ENCODE measurements at regions not wholly inside any gene's neighbourhood (a gene's known extent, or its start where the extent isn't known, plus 50 kb on each side); places are given as distances from the start of the nearest gene placed in this dataset.

GRCh38 chr2:44077942-44078511 is 82.2 kb upstream of the LRPPRC start:
- Histone ChIP-seq H3K4me2 (ENCODE audit: insufficient read depth, insufficient read length, low read length) (no peak overlapping the region), H3K9me3 (ENCODE audit: control insufficient read depth, low read depth, low read length) (no peaks in the 10 kb centered on the region), H4K20me1 (ENCODE audit: control insufficient read depth, insufficient read depth, insufficient read length) (no peaks in the 10 kb centered on the region), H3K4me1 (ENCODE audit: insufficient read depth, low read length) (no peaks in the 10 kb centered on the region), H3K79me2 (ENCODE audit: insufficient read depth, low read length) (no peaks in the 10 kb centered on the region), H4K5ac (ENCODE audit: insufficient read length, low read depth, low read length) (no peak overlapping the region), H3K14ac (ENCODE audit: insufficient read depth, low read length) (no peak overlapping the region), H3T11ph (ENCODE audit: low read length) (no peak overlapping the region), H3K27me3 (ENCODE audit: insufficient read depth, low read length) (no peaks in the 10 kb centered on the region), H3K79me1 (ENCODE audit: insufficient read depth, low read depth, low read length, poor library complexity, severe bottlenecking) (no peaks in the 10 kb centered on the region), H2BK120ac (ENCODE audit: low read depth, low read length, poor library complexity, severe bottlenecking) (no peak overlapping the region), H3K27ac (ENCODE audit: insufficient read length, low read depth, low read length) (no peak overlapping the region), H4K91ac (ENCODE audit: insufficient read length, low read depth, low read length) (no peak overlapping the region), H3K23me2 (ENCODE audit: insufficient read length, low read depth, low read length, poor library complexity, severe bottlenecking) (no peaks in the 10 kb centered on the region), H2AK5ac (ENCODE audit: insufficient read length, low read length) (no peak overlapping the region), H3K56ac (ENCODE audit: insufficient read length, low read depth, low read length) (no peak overlapping the region), H3K23ac (ENCODE audit: insufficient read length, low read depth, low read length) (no peak overlapping the region), H4K8ac (replicated peaks; ENCODE audit: insufficient read length, low read depth, low read length) (no peak overlapping the region), H2BK20ac (ENCODE audit: low read depth, low read length, poor library complexity, severe bottlenecking) (no peak overlapping the region), H2AFZ (ENCODE audit: low read length) (no peak overlapping the region), H3K9ac (ENCODE audit: extremely low read depth, insufficient read length, low read length) (no peak overlapping the region), H2BK15ac (ENCODE audit: low read depth, low read length) (no peak overlapping the region), H2BK12ac (ENCODE audit: insufficient read length, low read depth, low read length) (no peak overlapping the region), H2BK5ac (ENCODE audit: insufficient read length, low read length) (no peak overlapping the region), H3K18ac (ENCODE audit: insufficient read length, low read depth, low read length) (no peak overlapping the region), H3K4ac (ENCODE audit: low read depth, low read length) (no peak overlapping the region)
- no peaks in the 10 kb centered on the region; a peak in 1 of 4 replicates for H3K4me1 Mint-ChIP-seq
- DNase-seq: no peak
- no peak overlapping the region for H3K4me3 Mint-ChIP-seq
- H3K27me3 Mint-ChIP-seq (ENCODE audit: low read depth): no peaks in the 10 kb centered on the region
- no peak for TF ChIP-seq CTCF (conservative IDR thresholded peaks at IDR 0.05)
- H3K27ac Mint-ChIP-seq: no peak overlapping the region
- H3K9me3 Mint-ChIP-seq: no peaks in the 10 kb centered on the region
- H3K36me3 Mint-ChIP-seq (ENCODE audit: insufficient read depth in 1 of 3, low read depth in 3 of 3): no peaks in the 10 kb centered on the region
- no CpG with 5 or more reads among the region's 4 CpGs for WGBS (ENCODE audit: extremely low coverage, insufficient read length, low lambda C conversion rate)
